Dendritic cell treated with granulocyte-macrophage colony-stimulating factor and Interleukin-4, amounts not matched to agents 40 ng/mL and 50 ng/mL, for 4 days (primary cell): ENCODE measurements at regions not wholly inside any gene's neighbourhood (a gene's known extent, or its start where the extent isn't known, plus 50 kb on each side); places are given as distances from the start of the nearest gene placed in this dataset.

ENCODE experiments used
- H3K27ac Mint-ChIP-seq: one replicate; pipeline ENCODE4 v1.8.0; 2022; ENCODE audit warnings: mild to moderate bottlenecking, mixed read lengths
- H3K27me3 Mint-ChIP-seq: one replicate; pipeline ENCODE4 v1.8.0; 2022; ENCODE audit warnings: mild to moderate bottlenecking, mixed read lengths
- H3K36me3 Mint-ChIP-seq: one replicate; pipeline ENCODE4 v1.8.0; 2022; ENCODE audit warnings: low read depth, mixed read lengths
- H3K4me1 Mint-ChIP-seq: one replicate; pipeline ENCODE4 v1.8.0; 2022; ENCODE audit warnings: low read depth, mixed read lengths
- H3K4me3 Mint-ChIP-seq: one replicate; pipeline ENCODE4 v1.8.0; 2022; ENCODE audit warnings: mild to moderate bottlenecking, moderate library complexity, mixed read lengths
- H3K9me3 Mint-ChIP-seq: one replicate; pipeline ENCODE4 v1.8.0; 2022; ENCODE audit warnings: mixed read lengths
- intact Hi-C: fragments of 100-400 bp; cut with micrococcal nuclease; formaldehyde crosslinking; loops from one replicate; pipeline ENCODE4 v1.15.0; 2022

- Mint-ChIP-seq H3K4me3 (no peak overlapping the region), H3K27ac (no peak overlapping the region), H3K9me3 (no peaks in the 10 kb centered on the region), H3K36me3 (no peaks in the 10 kb centered on the region), H3K4me1 (peaks cover 5% of the 10 kb centered on the region), H3K27me3 (no peaks in the 10 kb centered on the region)
- intact Hi-C loops: no loop called here
These were observed 62.0 kb downstream of the HFE start for GRCh38 chr6:26149240-26149639.

DNA sequence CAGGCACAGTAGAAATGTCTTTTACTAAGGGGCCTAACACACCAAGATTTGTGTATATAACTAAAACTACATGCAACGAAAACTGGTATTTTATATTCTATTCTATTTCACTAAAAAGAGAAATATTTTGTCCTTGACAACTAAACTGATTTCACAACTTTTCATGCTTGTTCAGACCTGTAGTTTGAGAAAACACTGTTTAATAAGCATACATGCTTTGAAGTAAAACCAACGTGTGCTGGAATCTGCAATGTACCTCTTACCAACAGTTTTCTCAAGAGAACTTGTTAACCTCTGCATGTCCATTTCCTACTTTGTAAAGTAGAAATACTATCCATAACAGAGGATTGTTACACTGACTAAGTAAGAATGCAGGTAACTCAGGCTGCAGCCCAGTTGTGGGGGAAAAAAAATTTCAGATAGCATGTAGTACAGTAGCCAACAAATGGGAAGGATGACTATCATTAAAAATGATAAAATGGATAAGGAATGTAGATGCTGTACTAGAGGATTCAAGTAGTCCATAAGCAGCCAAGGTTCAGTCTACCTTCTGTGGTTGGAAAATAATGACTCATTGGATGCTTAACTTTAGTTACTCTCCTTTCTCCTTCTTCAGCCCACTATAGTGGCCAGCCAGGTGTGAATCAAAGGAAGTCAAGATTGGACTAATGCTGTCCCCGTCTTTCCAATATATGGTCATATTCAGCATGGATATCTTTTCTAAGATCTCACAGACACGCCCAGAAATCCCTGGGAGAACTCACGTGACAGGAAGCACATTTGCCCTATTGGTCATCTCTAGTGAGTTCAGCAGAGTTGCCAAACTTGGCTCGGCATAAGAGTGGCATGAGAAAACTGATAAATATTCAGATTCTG is 65.2 kb downstream of the HFE start:
- Mint-ChIP-seq H3K36me3 (peaks cover 10% of the 10 kb centered on the region), H3K4me3 (no peak overlapping the region), H3K27ac (no peak overlapping the region), H3K4me1 (peaks cover 8% of the 10 kb centered on the region), H3K9me3 (no peaks in the 10 kb centered on the region), H3K27me3 (no peaks in the 10 kb centered on the region)
- intact Hi-C loops: no loop called here

GRCh38 chr6:26155061-26155930 is 68.1 kb downstream of the HFE start:
- Mint-ChIP-seq H3K4me3 (peak overlapping the region; percentile 81), H3K27me3 (no peaks in the 10 kb centered on the region), H3K9me3 (no peaks in the 10 kb centered on the region), H3K4me1 (peaks cover 27% of the 10 kb centered on the region), H3K27ac (peak overlapping the region; percentile 99), H3K36me3 (peaks cover 19% of the 10 kb centered on the region)
- intact Hi-C loops: no loop called here

DNA sequence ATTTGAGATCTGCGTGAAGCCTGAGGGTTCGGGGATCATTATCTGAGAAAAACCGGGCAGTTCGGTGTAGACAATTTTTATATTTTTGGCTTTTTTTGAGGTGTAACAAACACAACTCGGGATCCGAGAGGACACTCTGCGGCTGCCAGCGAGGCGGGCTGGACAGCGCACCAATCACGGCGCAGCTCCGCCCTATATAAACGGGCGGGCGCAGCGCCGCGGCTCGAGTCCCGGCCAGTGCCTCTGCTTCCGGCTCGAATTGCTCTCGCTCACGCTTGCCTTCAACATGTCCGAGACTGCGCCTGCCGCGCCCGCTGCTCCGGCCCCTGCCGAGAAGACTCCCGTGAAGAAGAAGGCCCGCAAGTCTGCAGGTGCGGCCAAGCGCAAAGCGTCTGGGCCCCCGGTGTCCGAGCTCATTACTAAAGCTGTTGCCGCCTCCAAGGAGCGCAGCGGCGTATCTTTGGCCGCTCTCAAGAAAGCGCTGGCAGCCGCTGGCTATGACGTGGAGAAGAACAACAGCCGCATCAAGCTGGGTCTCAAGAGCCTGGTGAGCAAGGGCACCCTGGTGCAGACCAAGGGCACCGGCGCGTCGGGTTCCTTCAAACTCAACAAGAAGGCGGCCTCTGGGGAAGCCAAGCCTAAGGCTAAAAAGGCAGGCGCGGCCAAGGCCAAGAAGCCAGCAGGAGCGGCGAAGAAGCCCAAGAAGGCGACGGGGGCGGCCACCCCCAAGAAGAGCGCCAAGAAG is 69.0 kb downstream of the HFE start:
- Mint-ChIP-seq H3K4me3 (peak overlapping the region; percentile 81), H3K27me3 (no peaks in the 10 kb centered on the region), H3K27ac (peak overlapping the region; percentile 99), H3K9me3 (no peaks in the 10 kb centered on the region), H3K36me3 (peaks cover 19% of the 10 kb centered on the region), H3K4me1 (peaks cover 29% of the 10 kb centered on the region)
- intact Hi-C loops: no loop called here

DNA sequence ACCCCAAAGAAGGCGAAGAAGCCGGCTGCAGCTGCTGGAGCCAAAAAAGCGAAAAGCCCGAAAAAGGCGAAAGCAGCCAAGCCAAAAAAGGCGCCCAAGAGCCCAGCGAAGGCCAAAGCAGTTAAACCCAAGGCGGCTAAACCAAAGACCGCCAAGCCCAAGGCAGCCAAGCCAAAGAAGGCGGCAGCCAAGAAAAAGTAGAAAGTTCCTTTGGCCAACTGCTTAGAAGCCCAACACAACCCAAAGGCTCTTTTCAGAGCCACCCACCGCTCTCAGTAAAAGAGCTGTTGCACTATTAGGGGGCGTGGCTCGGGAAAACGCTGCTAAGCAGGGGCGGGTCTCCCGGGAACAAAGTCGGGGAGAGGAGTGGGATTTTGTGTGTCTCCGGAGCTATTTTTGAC is 69.6 kb downstream of the HFE start:
- H3K9me3 Mint-ChIP-seq: no peaks in the 10 kb centered on the region
- H3K27me3 Mint-ChIP-seq: no peaks in the 10 kb centered on the region
- peak overlapping the region; percentile 99 for H3K27ac Mint-ChIP-seq
- intact Hi-C loops: loop anchor here (1.0 kb wide), 2 partner anchors 31 to 42 kb away; a partner anchor contains a TSS
- H3K4me3 Mint-ChIP-seq: peak overlapping the region; percentile 81
- peaks cover 29% of the 10 kb centered on the region for H3K4me1 Mint-ChIP-seq
- peaks cover 19% of the 10 kb centered on the region for H3K36me3 Mint-ChIP-seq

DNA sequence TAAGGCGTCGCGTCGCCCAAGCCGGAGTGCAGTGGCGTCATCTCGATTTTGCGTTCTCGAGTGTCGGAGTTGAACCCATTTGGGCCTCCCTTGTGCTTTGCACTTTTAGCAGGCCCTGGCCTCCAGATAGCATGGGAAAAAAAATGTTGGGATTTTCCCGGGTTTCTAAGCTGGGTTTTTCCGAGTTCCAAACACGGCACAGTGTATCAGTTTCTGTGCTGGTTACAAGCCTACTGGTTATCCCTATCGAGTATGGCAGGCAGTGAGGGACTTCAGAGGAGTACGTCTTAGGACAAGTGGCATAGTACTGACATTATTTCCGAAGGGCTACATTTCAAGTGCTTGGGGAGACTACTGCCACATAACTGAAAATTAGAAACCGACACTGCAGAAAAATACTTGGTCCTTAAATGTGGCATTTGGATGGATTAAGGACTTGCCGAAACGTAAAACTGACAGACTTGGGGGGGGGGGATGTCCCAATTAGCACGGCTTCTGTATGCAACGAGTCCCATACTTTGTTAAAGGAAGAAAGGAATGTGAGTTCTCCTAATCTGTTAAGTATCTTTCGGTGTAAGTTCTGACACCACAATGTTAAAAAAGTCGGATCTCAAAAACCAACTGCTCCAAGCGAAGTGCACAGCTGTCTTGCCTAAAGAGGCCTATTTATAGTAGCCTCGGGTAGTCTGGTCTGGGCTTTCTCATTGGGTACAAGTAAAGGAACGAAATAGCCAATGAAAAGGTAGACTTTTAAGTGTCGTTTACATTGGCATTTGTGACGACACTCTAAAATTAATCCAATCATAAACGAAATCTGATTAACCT is 70.2 kb downstream of the HFE start:
- Mint-ChIP-seq H3K27ac (peak overlapping the region; percentile 99), H3K4me3 (peak overlapping the region; percentile 81), H3K27me3 (no peaks in the 10 kb centered on the region), H3K4me1 (peaks cover 29% of the 10 kb centered on the region), H3K36me3 (peaks cover 19% of the 10 kb centered on the region), H3K9me3 (no peaks in the 10 kb centered on the region)
- intact Hi-C loops: loop anchor here (1.0 kb wide), 3 partner anchors 31 to 42 kb away; a partner anchor contains a TSS

GRCh38 chr6:26158076-26158580 is 70.9 kb downstream of the HFE start:
- Mint-ChIP-seq H3K27ac (peak overlapping the region; percentile 99), H3K27me3 (no peaks in the 10 kb centered on the region), H3K36me3 (peaks cover 19% of the 10 kb centered on the region), H3K4me3 (peak overlapping the region; percentile 81), H3K4me1 (peaks cover 29% of the 10 kb centered on the region), H3K9me3 (no peaks in the 10 kb centered on the region)
- intact Hi-C loops: loop anchor here (1.0 kb wide), 1 partner anchor 35 kb away; a partner anchor contains a TSS

DNA sequence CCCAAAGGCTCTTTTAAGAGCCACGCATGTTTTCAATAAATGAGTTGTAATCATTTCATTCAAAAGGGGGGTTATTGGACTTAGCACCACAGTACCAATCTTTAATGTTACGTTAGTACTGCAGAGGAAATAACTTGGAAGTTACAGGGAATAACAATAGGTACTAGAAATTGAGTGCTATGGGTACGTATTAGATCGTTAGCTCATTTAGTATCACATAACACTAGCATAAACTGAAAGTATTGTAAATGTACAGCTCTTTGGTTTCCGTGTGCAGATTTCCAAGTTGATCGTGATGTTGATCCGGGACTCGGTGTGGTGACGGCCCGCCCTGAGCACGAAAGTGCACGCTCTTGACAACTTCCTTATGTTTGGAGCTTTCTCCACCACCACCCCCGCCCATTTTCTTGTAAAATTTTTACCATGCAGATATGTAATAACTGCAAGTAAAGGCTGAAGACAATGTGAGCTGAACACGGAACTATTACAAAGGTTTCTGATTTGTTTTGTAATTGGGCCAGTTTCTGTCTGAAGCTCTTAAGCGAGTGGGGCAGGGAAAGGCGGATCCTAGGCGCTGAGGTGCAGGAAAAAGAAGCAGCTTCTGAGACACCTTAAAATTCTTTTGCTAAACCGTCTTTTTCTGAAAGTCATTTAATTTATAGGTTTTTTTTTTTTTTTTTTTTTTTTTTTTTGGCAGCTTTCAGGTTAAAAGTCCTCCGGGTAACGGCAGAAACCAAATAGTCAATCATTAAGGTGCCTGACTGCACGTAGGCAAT is 71.5 kb downstream of the HFE start:
- H3K9me3 Mint-ChIP-seq: no peaks in the 10 kb centered on the region
- H3K4me1 Mint-ChIP-seq: peaks cover 29% of the 10 kb centered on the region
- H3K36me3 Mint-ChIP-seq: peaks cover 21% of the 10 kb centered on the region
- H3K27me3 Mint-ChIP-seq: no peaks in the 10 kb centered on the region
- intact Hi-C loops: loop anchor here (1.0 kb wide), 2 partner anchors 13 to 35 kb away; a partner anchor contains a TSS
- H3K4me3 Mint-ChIP-seq: peak overlapping the region; percentile 81
- H3K27ac Mint-ChIP-seq: peak overlapping the region; percentile 99

DNA sequence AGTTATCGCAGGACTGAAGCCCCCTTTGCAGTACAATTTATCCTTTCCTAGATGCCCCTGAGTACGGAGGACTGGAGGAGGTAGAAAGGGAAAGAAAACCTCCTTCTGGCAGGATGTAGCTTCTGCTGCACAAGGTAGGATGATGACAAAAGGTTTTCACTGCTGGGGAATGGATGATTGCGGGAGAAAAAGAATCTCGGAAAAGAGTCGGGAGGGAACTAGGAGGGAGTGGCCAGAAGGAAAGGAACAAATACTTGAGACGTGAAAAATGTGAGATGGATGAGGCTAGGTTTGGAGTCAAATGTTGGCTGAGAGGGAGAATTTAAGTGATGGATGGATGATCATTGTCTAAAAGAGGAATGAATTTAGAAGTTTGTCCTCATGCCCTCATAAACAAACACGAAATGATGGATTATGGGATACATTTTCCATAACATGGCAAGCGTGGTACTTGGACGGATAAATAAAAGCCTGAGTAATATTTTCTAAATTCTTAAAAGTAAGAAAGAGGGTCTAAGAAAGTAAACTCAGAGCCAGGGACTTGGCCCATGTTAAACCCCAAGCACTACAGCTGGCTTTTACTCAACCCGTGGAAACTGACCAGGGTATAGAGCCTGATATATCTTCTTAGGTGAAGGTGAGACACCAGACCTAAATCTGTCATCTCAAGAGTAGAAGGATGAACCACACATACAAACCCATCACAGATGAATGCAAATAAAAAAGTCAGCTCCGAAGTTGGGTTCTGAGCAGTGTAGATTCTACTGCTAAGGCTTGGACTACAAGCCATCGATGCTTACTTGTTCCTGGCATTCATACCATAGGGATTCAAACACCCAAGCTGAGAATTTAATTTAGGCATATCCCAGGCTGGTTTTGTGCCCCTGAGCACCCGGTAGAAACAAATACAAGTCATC is 72.4 kb downstream of the HFE start:
- Mint-ChIP-seq H3K4me3 (peak overlapping the region; percentile 81), H3K27ac (peak overlapping the region; percentile 99), H3K36me3 (peaks cover 26% of the 10 kb centered on the region), H3K9me3 (no peaks in the 10 kb centered on the region), H3K4me1 (peaks cover 29% of the 10 kb centered on the region), H3K27me3 (no peaks in the 10 kb centered on the region)
- intact Hi-C loops: loop anchor here (1.0 kb wide), 1 partner anchor 12 kb away; no protein-coding TSS in a partner anchor

DNA sequence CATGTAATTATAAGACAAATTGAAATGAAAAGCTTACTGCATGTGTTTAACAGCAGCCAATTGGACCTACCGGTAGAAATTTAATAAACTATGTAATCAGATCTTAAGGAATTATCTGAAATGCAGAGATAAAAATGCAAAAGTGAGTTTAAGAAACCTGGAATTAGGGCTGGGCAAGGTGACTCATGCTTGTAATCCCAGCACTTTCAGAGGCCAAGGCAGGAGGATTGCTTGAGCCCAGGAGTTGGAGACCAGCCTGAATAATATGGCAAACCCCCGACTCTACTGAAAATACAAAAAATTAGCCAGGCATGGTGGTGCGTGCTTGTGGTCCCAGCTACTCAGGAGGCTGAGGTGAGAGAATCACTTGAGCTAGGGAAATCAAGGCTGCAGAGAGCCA is 74.1 kb downstream of the HFE start:
- H3K27ac Mint-ChIP-seq: no peak overlapping the region

DNA sequence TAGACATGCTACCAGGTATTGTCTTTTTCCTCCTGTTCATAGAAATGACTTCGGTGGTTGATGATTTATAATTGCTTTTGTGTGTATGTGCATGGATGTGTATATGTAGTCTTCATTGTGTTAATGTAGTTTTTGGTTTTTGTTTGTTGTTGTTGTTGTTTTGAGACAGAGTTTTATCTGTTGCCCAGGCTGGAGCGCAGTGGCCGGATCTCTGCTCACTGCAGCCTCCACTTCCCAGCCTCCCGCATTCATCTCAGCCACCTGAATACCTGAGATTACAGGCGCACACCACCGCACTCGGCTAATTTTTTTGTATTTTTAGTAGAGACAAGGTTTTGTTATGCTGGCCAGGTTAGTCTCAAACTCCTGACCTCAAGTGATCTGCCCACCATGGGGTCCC is 75.2 kb downstream of the HFE start:
- peaks cover 15% of the 10 kb centered on the region for H3K36me3 Mint-ChIP-seq
- intact Hi-C loops: no loop called here
- no peak overlapping the region for H3K4me3 Mint-ChIP-seq
- no peaks in the 10 kb centered on the region for H3K27me3 Mint-ChIP-seq
- no peak overlapping the region for H3K27ac Mint-ChIP-seq
- H3K4me1 Mint-ChIP-seq: peaks cover 23% of the 10 kb centered on the region
- H3K9me3 Mint-ChIP-seq: no peaks in the 10 kb centered on the region

More for the DNA sequence above, 74.1 kb downstream of the HFE start:
- Mint-ChIP-seq H3K27me3 (no peaks in the 10 kb centered on the region), H3K36me3 (peaks cover 20% of the 10 kb centered on the region), H3K4me3 (no peak overlapping the region), H3K9me3 (no peaks in the 10 kb centered on the region), H3K4me1 (peaks cover 23% of the 10 kb centered on the region)
- intact Hi-C loops: no loop called here
